ENCODE measurements at regions not wholly inside any gene's neighbourhood (a gene's known extent, or its start where the extent isn't known, plus 50 kb on each side); places are given as distances from the start of the nearest gene placed in this dataset.

- H3K9me3 ChIP-seq (ENCODE audit: low read depth, low read length): no peaks in the 10 kb centered on the region
- no peak overlapping the region for H3K27ac ChIP-seq
- TF ChIP-seq FOXP2 (optimal IDR thresholded peaks at IDR 0.05; ENCODE audit: control extremely low read depth, extremely low read length, insufficient read depth) (no peak), POLR2AphosphoS5 (IDR thresholded peaks at IDR 0.05; ENCODE audit: borderline replicate concordance, low read depth, low read length) (no peak), EZH2 (IDR thresholded peaks at IDR 0.05) (no peak)
- no peak overlapping the region for H3K9ac ChIP-seq (ENCODE audit: insufficient read length)
- DNase-seq (ENCODE audit: low read depth, low spot score): no peak
- H3K4me3 ChIP-seq: no peak overlapping the region
- no peaks in the 10 kb centered on the region for H3K36me3 ChIP-seq (ENCODE audit: insufficient read depth, low read length)
Measured at GRCh38 chr1:90175490-90176167, 180.7 kb downstream of the ZNF326 start.

- no peaks in the 10 kb centered on the region for H3K9me3 ChIP-seq (ENCODE audit: low read depth, low read length)
- no peak for DNase-seq (ENCODE audit: low read depth, low spot score)
- no peak overlapping the region for H3K27ac ChIP-seq
- H3K9ac ChIP-seq (ENCODE audit: insufficient read length): no peak overlapping the region
- H3K36me3 ChIP-seq (ENCODE audit: insufficient read depth, low read length): no peaks in the 10 kb centered on the region
- no peak overlapping the region for H3K4me3 ChIP-seq
- no peak for TF ChIP-seq POLR2AphosphoS5 (IDR thresholded peaks at IDR 0.05; ENCODE audit: borderline replicate concordance, low read depth, low read length)
- no peak for TF ChIP-seq FOXP2 (optimal IDR thresholded peaks at IDR 0.05; ENCODE audit: control extremely low read depth, extremely low read length, insufficient read depth)
- no peak for TF ChIP-seq EZH2 (IDR thresholded peaks at IDR 0.05)
Measured at GRCh38 chr1:90174246-90174645, 179.3 kb downstream of the ZNF326 start.

- Histone ChIP-seq H3K36me3 (ENCODE audit: insufficient read depth, low read length) (no peaks in the 10 kb centered on the region), H3K9me3 (ENCODE audit: low read depth, low read length) (no peaks in the 10 kb centered on the region), H3K27ac (no peak overlapping the region), H3K4me3 (no peak overlapping the region), H3K9ac (ENCODE audit: insufficient read length) (no peak overlapping the region)
- DNase-seq (ENCODE audit: low read depth, low spot score): no peak
- TF ChIP-seq FOXP2 (optimal IDR thresholded peaks at IDR 0.05; ENCODE audit: control extremely low read depth, extremely low read length, insufficient read depth) (no peak), EZH2 (IDR thresholded peaks at IDR 0.05) (no peak), POLR2AphosphoS5 (IDR thresholded peaks at IDR 0.05; ENCODE audit: borderline replicate concordance, low read depth, low read length) (no peak)
Measured at GRCh38 chr1:90162216-90162615, 167.3 kb downstream of the ZNF326 start.

- no peak overlapping the region for H3K9ac ChIP-seq (ENCODE audit: insufficient read length)
- no peaks in the 10 kb centered on the region for H3K9me3 ChIP-seq (ENCODE audit: low read depth, low read length)
- no peaks in the 10 kb centered on the region for H3K36me3 ChIP-seq (ENCODE audit: insufficient read depth, low read length)
- TF ChIP-seq EZH2 (IDR thresholded peaks at IDR 0.05) (no peak), POLR2AphosphoS5 (IDR thresholded peaks at IDR 0.05; ENCODE audit: borderline replicate concordance, low read depth, low read length) (no peak)
- no peak overlapping the region for H3K27ac ChIP-seq
- H3K4me3 ChIP-seq: no peak overlapping the region
- no peak for DNase-seq (ENCODE audit: low read depth, low spot score)
Measured at GRCh38 chr1:90161625-90162024, 166.7 kb downstream of the ZNF326 start.

- no peak for DNase-seq (ENCODE audit: low read depth, low spot score)
- Histone ChIP-seq H3K9me3 (ENCODE audit: low read depth, low read length) (no peaks in the 10 kb centered on the region), H3K4me3 (no peak overlapping the region), H3K36me3 (ENCODE audit: insufficient read depth, low read length) (no peaks in the 10 kb centered on the region), H3K9ac (ENCODE audit: insufficient read length) (no peak overlapping the region), H3K27ac (no peak overlapping the region)
- TF ChIP-seq FOXP2 (optimal IDR thresholded peaks at IDR 0.05; ENCODE audit: control extremely low read depth, extremely low read length, insufficient read depth) (no peak), POLR2AphosphoS5 (IDR thresholded peaks at IDR 0.05; ENCODE audit: borderline replicate concordance, low read depth, low read length) (no peak), EZH2 (IDR thresholded peaks at IDR 0.05) (no peak)
Measured at GRCh38 chr1:90155721-90156487, 161.0 kb downstream of the ZNF326 start.

GRCh38 chr1:90154711-90155110 lies 159.8 kb downstream of the ZNF326 start:
- DNase-seq (ENCODE audit: low read depth, low spot score): no peak
- Histone ChIP-seq H3K9ac (ENCODE audit: insufficient read length) (no peak overlapping the region), H3K4me3 (no peak overlapping the region), H3K27ac (no peak overlapping the region), H3K36me3 (ENCODE audit: insufficient read depth, low read length) (no peaks in the 10 kb centered on the region), H3K9me3 (ENCODE audit: low read depth, low read length) (no peaks in the 10 kb centered on the region)
- no peak for TF ChIP-seq FOXP2 (optimal IDR thresholded peaks at IDR 0.05; ENCODE audit: control extremely low read depth, extremely low read length, insufficient read depth)

GRCh38 chr1:90149101-90149500 lies 154.2 kb downstream of the ZNF326 start:
- Histone ChIP-seq H3K27ac (no peak overlapping the region), H3K9ac (ENCODE audit: insufficient read length) (no peak overlapping the region), H3K4me3 (no peak overlapping the region), H3K9me3 (ENCODE audit: low read depth, low read length) (no peaks in the 10 kb centered on the region), H3K36me3 (ENCODE audit: insufficient read depth, low read length) (no peaks in the 10 kb centered on the region)
- TF ChIP-seq POLR2AphosphoS5 (IDR thresholded peaks at IDR 0.05; ENCODE audit: borderline replicate concordance, low read depth, low read length) (no peak), EZH2 (IDR thresholded peaks at IDR 0.05) (no peak), FOXP2 (optimal IDR thresholded peaks at IDR 0.05; ENCODE audit: control extremely low read depth, extremely low read length, insufficient read depth) (no peak)
- DNase-seq (ENCODE audit: low read depth, low spot score): no peak

GRCh38 chr1:90147093-90147492 lies 152.2 kb downstream of the ZNF326 start:
- Histone ChIP-seq H3K9ac (ENCODE audit: insufficient read length) (no peak overlapping the region), H3K36me3 (ENCODE audit: insufficient read depth, low read length) (no peaks in the 10 kb centered on the region), H3K27ac (no peak overlapping the region), H3K9me3 (ENCODE audit: low read depth, low read length) (no peaks in the 10 kb centered on the region), H3K4me3 (no peak overlapping the region)
- DNase-seq (ENCODE audit: low read depth, low spot score): no peak
- no peak for TF ChIP-seq EZH2 (IDR thresholded peaks at IDR 0.05)
- no peak for TF ChIP-seq FOXP2 (optimal IDR thresholded peaks at IDR 0.05; ENCODE audit: control extremely low read depth, extremely low read length, insufficient read depth)
- no peak for TF ChIP-seq POLR2AphosphoS5 (IDR thresholded peaks at IDR 0.05; ENCODE audit: borderline replicate concordance, low read depth, low read length)
